Uterus (tissue), 2 donors: ENCODE measurements at regions not wholly inside any gene's neighbourhood (a gene's known extent, or its start where the extent isn't known, plus 50 kb on each side); places are given as distances from the start of the nearest gene placed in this dataset.

ENCODE experiments used
- CTCF ChIP-seq, 4 experiments: fragments of 200-600 bp in 2 of 4; fragments of 450-650 bp in 2 of 4; sonication (generic) in 2 of 4; IDR thresholded peaks; one replicate each; pipeline ENCODE4 v1.5.1; 2016 to 2019; ENCODE audit warnings: antibody characterized with exemption in 4 of 4, mild to moderate bottlenecking in 2 of 4, moderate library complexity in 1 of 4
- POLR2A ChIP-seq, 2 donors: fragments of 450-650 bp; IDR thresholded peaks; one replicate each; pipeline ENCODE4 v1.6.1; 2016; ENCODE audit warnings: antibody characterized with exemption in 2 of 2, mild to moderate bottlenecking in 1 of 2, moderate library complexity in 1 of 2

GRCh38 chr13:79966493-79966895 is 374.4 kb downstream of the SPRY2 start:
- no peak for TF ChIP-seq CTCF (IDR thresholded peaks at IDR 0.05)
- no peak for TF ChIP-seq POLR2A (IDR thresholded peaks at IDR 0.05)
